DMS 273 treated with DMSO at 0.1 percent for 48 hours (cell line): ENCODE measurements at regions not wholly inside any gene's neighbourhood (a gene's known extent, or its start where the extent isn't known, plus 50 kb on each side); places are given as distances from the start of the nearest gene placed in this dataset.

Experiments
- DNase-seq: peaks from one replicate; lab custom pipeline; 2025; lab: John Stamatoyannopoulos, UW

DNA sequence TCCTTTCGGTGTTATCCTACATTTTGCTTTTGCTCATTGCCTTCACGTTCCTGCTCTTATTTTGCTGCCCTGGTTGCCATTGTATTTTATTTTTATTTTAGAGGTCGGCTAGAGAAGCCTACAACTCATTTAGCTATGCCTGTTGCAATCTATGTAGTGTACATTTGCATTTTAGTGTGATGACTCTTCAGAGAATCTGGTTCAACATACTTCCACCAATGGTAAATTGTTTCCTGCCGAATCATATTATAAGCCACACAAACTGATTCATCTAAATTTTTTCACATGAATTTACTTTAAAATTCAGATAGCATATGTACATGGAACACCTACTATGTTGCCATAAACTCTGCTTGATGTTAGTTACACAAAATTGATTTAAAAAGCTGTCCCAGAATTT lies 1596.9 kb downstream of the PLA2G4A start:
- DNase-seq, result no peak

DNA sequence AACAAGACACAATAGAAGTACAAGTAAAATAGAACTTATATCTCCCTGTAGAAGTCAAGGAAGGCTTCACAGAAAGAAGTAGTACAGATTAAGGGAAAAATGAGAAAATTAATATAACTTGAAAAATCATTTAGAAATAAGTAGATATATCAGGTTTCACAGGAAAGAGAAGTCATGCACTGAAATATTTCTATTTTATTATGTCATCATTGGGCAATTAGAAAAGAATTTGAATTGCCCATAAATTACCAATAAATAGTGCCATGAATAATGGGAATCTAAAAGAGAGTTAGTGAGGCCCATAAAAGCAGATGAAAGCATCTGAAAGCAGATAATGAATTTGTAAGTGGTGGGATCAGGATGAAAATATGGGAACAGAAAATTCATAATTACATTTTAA lies 1597.8 kb downstream of the PLA2G4A start:
- DNase-seq, result no peak

DNA sequence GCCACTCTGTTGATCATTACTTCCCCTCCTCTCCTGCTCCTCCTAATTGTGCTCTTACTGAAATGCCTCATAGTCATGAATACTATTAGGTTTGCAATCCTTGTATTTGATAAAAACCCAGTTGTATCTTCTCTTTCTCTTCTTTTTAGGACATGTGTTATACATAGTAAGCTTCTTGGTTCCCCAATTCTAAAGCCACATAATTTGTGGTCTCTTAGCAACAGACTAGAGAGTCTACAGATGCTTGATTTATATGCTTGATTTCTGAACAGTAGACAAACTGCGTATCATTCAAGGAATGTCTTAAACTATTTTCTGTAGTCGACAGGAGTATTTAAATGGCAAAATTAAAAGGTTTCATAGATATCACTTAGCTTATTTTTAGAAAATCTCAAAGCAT lies 1598.9 kb downstream of the PLA2G4A start:
- DNase-seq, result no peak

DNA sequence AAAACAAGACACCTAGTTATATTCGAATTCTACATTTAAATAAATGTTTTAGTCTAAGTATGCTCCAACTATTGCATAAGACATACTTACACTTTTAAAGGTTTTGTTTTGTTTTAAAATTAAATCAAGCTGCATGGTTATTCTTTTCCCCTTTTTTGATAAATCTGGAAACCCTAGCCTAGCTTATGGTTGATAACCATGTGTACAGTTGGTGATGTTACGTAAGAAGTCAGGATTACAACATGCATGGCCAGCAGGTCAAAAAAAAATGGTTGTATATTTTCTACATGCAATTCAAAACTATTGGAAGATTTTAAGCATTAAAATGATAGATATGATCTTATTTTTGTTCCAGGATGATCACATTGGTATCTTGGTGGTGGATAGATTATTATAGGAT lies 1600.6 kb downstream of the PLA2G4A start:
- DNase-seq, result no peak

DNA sequence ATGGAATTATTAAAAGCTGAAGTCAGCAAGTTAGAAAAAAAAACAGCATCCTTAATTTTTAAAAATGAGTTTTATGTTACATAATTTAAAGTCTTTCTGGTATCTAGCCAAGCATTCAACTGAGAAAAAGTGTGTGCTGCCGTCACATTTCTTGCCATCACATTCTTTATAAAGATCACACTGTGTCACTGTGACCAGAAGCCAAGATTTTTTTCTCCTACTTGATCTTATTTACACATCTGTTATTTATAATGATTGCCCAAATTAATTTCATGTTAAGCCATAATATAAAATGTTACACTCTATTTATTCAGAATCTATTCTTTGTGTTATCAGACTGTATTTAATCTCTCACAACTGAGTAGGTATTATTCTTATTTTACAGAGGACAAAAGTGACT lies 1603.7 kb downstream of the PLA2G4A start:
- no peak for DNase-seq

DNA sequence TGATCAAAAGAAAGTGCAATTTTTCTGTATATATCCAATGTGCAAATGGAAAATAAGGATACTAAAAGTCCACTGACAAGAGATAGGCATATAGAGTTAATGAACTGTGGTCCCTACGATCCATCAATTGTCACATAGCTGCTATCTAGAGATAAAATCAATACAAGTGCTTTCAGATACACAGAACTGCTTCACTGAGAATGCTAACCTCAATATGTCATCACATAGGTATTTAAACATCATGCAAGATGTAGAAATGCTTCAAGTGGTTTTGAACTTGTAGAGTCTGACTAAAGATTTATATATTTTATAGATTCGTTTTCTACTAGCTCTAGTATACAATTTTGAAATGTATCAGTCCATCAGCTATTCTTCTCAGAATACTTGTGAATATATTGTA lies 1604.7 kb downstream of the PLA2G4A start:
- no peak for DNase-seq

DNA sequence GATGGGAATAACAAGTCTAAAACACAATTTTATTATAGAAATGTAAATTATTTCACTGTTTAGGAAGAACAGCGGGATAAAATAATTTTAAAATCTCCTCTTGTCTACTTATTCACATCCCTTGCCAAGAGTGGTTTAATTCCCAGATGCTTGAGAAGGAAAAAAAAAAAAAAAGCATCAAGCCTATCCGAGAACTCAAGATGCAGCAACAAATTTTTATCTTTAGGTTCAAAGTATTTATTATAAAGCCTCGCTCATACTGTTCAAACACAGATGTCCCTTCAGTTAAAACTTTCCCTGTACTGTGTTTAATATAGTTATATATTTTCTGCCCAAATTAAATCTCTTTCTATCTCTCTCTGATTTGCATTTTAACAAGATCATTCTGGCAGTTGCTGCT lies 1615.8 kb downstream of the PLA2G4A start:
- DNase-seq, result no peak

DNA sequence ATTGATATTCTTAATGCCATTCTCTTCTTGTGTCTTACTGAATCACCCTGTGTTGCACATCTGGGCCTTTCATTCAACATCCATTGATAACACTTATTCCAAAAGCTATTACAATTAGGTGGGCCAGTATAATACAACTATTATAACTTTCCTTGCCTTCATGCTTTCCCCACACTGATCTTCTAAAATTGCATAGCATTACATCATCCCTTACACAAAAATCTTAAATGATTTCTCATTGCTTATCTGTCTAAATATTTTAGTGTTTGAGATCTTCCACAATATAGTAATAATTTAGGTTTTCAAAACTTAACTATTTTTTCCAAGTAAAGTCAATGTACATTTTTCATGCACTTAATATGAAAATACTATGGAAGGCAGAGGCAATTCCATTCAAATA lies 1634.1 kb downstream of the PLA2G4A start:
- no peak for DNase-seq

DNA sequence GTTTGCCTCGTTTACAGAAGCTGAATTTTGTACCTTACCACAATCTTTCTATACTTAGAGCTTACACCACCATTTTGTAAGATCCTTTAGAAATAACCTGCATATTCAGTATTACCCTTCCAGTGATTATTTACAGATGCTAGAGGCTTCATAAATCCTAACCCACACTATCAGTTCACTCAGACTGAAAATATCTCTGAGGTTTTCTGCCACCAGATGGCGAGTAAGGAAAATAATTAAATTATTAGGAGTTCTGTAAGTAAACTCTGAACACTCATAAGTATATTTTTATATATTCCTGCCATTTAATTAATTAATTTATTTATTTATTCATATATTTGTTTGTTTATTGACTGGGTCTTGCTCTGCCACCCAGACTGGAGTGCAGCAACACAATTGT lies 1635.2 kb downstream of the PLA2G4A start:
- no peak for DNase-seq

DNA sequence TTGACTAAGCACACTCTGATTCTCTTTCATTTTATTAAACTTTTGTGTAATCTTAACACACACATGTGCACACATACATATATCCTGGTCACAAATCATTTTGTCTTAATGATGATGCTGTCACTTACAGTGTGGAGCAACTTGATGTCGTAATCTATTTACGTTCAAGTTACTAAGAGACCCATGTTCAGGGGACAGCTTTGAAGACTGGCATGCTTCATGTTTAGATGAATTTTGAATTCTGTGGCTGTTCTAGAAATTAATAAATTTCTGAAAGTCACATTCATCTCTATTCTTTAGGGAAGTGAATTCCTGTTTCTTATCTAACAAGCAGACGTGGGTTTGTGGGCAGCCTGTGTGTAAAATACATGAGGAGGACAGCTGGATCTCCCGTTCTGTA lies 1637.8 kb downstream of the PLA2G4A start:
- no peak for DNase-seq

DNA sequence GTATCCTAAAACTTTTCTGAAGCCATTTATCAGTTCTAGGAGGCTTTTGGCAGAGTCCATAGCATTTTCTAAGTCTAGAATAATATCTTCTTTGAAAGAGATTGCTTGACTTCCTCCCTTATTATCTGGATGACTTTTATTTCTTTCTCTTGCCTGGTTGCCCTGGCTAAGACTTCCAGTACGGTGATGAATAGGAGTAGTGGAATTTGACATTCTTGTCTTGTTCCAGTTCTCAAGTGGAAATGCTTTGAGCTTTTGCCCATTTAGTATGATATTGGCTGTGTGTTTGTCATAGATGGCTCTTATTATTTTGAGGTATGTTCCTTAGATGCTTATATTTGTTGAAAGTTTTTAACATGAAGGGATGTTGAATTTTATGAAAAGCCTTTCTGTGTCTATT lies 1647.9 kb downstream of the PLA2G4A start:
- no peak for DNase-seq

DNA sequence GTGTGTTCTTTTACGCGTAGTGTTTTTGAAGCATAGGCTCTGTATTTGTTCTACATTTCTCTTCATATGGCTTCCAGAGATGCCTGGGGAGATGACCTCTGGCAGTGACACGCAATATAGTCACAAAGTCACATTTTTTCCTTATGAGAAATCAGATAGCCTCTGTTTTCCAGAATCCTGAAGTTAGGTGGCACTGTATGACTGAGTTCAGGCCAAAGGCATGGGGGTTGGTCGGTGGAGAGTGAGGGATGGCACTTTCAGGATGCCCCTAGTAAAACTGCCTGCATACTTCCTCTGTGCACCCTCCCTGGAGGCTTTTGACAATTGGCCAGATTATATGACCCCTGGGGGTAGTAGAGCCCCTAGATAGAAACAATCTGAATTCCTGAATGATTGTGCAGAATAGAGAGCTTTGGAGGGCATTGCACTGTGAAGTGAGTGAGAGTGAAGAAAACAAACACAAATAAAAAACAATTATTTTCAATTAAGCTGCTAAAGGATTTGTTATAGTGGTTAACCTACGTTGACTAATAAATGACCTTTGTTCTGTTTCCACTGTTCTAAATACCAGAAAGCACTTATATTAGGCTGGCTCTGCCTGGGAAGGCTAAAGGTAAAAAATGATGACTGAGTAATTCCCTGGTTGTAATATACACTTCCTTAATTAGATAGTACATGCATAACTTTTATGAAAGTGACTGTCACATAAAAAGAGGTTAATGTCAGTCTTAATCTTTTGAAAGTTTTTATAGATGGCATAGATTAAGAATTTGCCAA lies 1660.8 kb downstream of the PLA2G4A start:
- DNase-seq, result no peak

DNA sequence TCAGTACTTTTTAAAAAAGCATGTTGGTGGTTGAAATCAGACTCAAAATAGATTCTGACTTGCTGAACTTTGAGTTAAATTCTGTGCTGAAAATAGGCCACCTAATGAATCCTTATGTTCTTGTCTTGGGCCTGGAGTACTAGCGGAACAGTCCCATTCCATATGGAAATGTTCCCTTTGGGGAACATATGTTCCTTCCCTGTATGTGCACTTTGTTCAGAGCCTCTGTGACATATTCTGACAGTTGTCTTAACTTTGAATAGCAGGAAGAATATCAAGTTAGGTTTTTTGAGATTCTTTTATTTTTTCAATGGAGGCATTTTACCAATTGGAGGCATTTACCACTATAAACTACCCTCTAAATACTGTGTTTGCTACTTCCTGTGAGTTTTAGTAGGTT lies 1667.8 kb downstream of the PLA2G4A start:
- no peak for DNase-seq

DNA sequence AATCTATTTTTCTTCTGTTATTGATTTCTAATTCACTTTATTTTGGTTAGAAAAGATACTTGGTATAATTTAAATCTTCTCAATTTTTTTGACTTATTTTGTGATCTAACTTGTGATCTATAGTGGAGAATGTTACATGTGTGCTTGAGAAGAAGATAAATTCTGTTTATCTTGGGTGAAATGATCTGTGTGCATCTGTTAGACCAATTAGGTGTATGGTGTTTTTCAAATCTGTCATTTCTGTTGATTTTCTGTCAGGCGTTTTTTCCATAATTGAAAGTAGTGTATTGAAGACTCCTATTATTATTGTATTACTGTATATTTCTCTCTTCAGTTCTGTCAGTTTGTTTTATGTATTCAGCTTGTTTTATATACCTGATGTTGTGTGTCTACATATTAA lies 1668.3 kb downstream of the PLA2G4A start:
- no peak for DNase-seq

DNA sequence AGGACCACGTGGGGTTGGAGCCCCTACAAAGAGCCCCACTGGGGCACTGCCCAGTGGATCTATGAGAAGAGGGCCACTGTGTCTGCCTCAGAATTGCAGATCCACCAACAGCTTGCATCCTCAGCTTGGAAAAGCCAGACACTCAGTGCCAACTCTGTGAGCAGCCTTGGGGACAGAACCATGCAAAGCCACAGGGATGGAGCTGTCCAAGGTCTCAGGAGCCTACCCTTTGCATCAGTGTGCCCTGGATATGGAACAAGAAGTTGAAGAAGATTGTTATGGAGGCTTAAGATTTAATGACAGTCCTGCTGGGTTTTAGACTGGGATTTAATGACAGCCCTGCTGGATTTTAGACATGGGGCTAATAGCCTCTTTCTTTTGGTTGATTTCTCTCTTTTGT lies 1670.9 kb downstream of the PLA2G4A start:
- no peak for DNase-seq

DNA sequence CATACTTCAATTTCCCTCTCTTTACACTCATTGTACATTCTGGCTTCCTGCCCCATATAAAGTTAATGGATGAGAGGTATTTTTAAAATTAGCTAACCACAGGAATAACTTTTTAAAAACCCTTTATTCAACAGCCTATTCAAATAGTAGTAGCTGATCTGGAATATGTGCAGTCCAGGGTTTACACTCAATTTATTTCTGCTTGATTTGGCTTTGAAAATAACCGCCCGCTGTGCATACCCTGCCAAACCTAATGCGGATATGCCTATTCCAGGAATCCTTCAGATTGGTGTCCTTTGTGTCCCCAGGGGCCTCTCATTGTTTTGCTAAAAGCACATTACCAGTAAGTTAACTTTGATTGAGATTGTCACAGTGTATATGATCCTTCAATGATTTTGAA lies 1686.2 kb downstream of the PLA2G4A start:
- DNase-seq, result no peak

DNA sequence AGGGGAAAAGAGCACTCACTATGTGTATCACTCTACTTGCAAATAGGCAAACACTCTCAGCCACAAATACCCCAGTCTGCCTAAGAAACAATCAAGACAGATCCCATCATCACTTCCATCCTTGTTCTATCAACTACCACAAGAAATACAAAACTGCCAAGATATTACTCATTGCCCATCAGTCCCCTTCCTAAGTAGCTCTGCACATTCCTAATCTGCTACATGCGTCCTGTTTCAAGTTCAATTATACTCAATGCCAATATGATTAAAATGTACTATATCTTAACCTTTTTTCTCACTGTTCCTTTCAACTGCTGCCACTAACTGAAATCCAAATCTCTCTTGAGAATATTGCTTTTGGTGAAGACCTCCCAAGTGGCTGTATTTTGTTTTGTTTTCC lies 1688.4 kb downstream of the PLA2G4A start:
- no peak for DNase-seq

DNA sequence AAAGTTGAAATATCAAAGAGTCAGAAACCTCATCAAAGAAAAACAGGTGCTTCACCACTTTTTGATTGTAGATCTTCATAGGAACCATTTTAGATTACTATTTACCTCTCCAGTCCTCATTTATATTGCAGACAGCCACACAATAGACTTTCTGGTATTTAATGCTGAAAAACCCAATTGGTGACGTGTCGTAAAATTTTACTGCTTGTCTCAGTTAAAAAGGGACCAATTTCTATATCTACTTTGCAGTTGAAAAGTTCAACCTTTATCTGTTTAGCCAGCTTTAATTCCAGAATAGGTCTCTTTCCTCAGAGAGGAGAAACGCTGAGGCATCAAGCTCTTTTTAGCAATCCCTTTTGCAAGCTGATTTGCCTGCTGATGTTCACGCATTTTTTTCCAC lies 1722.4 kb downstream of the PLA2G4A start:
- DNase-seq, result no peak

DNA sequence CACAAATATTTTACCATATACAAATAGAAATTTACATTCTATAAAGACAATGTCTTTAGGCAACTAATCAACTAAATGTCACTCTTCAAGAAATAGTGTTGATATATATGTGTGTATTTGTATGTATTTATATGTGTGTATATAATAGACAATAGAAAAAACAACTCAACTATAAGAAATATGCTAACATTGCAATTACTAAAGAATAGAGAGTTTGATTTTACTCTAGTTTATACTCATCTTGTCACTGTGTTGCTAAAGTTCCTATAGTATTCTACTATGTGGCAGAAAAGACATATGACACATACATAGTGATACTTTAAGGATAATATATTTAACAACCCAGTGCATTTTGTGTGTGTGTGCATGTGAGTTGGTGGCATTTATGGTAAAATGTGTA lies 1728.3 kb downstream of the PLA2G4A start:
- no peak for DNase-seq

DNA sequence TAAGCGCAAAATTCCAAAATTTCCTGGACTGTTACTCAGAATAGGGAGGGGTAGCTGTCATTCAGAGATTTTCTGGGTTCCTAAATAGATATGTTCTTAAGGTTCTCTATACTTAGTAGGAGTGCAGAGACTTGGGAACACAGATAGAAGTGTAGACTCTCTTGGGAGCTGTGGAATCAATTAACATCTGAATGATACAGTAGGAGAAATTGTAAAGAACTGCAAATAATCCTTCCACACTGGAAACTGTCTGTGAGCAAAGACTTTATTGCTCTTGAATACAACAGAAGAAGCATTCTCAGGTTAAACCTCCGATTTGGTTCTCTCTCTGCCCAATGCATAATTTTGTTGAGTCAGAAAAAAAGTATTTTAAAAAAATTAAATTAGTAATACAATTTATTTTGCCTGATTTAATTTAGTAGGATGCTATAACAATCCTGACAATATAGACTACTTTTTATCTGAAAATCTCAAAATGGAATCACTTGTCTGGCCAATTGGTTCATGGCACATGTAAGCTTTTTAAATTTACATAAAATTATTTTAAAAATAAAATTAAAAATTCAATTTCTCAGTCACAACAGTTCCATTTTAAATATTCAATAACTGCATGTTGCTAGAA lies 1754.3 kb downstream of the PLA2G4A start:
- no peak for DNase-seq

DNA sequence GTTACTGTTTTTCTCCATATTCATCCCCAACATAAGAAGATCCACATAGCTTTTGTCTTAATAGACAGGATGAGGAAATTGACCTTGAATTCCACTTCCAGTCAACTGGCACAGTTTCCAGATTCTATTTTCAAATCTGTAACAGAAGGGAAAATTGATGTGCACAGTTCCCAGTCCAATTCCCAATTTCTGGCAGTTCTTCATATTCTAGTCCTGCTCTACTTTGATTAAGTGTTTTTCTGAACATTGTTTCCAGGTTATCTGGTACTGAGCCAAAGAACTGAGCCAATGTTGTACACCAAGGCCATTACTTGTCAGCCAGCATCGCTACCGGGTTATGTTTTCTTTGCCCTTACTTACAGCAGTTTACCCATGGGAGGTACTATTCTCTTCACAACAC lies 1755.4 kb downstream of the PLA2G4A start:
- no peak for DNase-seq

DNA sequence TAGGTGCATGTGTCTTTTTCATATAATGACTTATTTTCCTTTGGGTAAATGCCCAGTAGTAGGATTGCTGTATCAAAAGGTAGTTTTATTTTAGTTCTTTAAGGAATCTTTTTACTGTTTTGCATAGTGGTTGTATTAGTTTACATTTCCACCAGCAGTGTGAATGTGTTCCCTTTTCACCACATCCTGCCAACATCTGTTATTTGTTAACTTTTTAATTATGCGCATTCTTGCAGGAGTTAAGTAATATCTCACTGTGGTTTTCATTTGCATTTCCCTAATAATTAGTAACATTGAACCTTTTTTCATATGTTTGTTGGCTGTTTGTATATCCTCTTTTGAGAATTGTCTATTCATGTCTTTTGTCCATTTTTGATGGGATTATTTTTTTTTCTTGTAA lies 1761.9 kb downstream of the PLA2G4A start:
- DNase-seq, result no peak

DNA sequence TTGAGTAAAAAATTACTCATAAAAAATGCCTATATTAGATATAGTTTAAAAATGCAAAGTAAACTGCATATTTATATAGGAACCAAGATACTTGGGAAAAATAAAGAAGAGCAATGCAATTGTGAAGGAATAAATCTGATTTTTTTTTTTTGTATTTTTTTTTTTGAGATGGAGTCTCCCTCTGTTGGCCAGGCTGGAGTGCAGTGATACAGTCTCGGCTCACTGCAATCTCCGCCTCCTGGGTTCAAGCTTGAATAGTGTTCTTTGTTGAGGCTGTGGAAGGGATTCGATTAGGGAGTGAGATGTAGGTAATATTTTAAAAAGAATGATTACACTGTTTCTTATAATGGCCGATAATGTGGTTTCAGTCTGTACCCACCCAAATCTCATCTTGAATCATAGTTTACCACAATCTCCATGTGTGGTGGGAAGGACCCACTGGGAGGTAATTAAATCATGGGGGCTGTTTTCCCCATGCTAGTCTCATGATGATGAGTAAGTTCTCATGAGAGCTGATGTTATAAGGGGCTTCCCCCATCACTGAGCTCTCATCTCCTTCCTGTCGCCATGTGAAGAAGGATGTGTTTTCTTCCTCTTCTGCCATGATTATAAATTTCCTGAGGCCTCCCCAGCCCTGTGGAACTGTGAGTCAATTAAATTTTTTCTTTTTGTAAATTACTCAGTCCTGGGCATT lies 1765.9 kb downstream of the PLA2G4A start:
- DNase-seq, result no peak

DNA sequence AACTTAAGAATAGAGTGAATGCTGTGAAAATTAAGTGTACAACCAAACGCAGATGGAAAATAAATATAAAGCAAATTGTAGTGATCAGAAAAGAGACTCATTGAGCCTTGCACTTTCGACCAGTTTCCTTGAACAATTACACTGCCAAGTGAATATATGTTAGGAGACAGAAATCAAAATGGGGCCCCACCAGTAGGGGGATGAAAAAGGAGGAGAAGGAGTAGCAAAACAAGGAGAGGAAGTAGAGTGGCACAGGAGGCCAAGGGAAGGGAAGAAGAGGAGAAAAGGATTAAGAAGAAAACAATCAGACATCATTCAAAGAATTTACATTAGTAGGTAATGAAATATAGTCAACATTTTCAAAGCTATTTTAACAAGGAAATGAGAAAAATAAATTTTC lies 1770.6 kb downstream of the PLA2G4A start:
- no peak for DNase-seq
